Stimulated activated naive B cell treated with anti-CD40 and anti-IgM and Interleukin-4, amounts not matched to agents 10 μg/mL and 1 μg/mL and 100 μg/mL, for 72 hours (primary cell): ENCODE measurements at regions not wholly inside any gene's neighbourhood (a gene's known extent, or its start where the extent isn't known, plus 50 kb on each side); places are given as distances from the start of the nearest gene placed in this dataset.

Source experiments
- ATAC-seq, 2 donors: fragments of 150-1000 bp; cut with Tn5 transposase; replicated peaks; 2 replicates each; pipeline ENCODE4 v1.10.0; 2021; ENCODE audit warnings: moderate library complexity in 1 of 2
- DNase-seq: peaks from one replicate; pipeline ENCODE4 v3.0.0; 2021
- H3K27ac Mint-ChIP-seq: one replicate; pipeline ENCODE4 v1.8.0; 2022; ENCODE audit warnings: mild to moderate bottlenecking, mixed read lengths
- H3K27me3 Mint-ChIP-seq, 2 donors: one replicate each; pipeline ENCODE4 v1.8.0; 2022; ENCODE audit warnings: mixed read lengths in 2 of 2
- H3K36me3 Mint-ChIP-seq, 2 donors: one replicate each; pipeline ENCODE4 v1.8.0; 2022; ENCODE audit warnings: mixed read lengths in 2 of 2, mild to moderate bottlenecking in 1 of 2
- H3K4me1 Mint-ChIP-seq, 2 donors: one replicate each; pipeline ENCODE4 v1.8.0; 2022; ENCODE audit warnings: mixed read lengths in 2 of 2, mild to moderate bottlenecking in 1 of 2
- H3K4me3 Mint-ChIP-seq, 2 donors: one replicate each; pipeline ENCODE4 v1.8.0; 2022; ENCODE audit warnings: mild to moderate bottlenecking in 2 of 2, mixed read lengths in 2 of 2, moderate library complexity in 1 of 2
- H3K9me3 Mint-ChIP-seq, 2 donors: one replicate each; pipeline ENCODE4 v1.8.0; 2022; ENCODE audit warnings: mixed read lengths in 2 of 2, mild to moderate bottlenecking in 1 of 2

- Mint-ChIP-seq H3K9me3 (peaks cover 3 to 7% of the 10 kb centered on the region in 2 donors), H3K4me3 (no peak overlapping the region), H3K4me1 (no peaks in the 10 kb centered on the region), H3K27ac (no peak overlapping the region), H3K36me3 (no peaks in the 10 kb centered on the region), H3K27me3 (no peaks in the 10 kb centered on the region)
- no peak for ATAC-seq
- no peak for DNase-seq
Measured at GRCh38 chr4:177066746-177067145, 242.9 kb upstream of the NEIL3 start.

GRCh38 chr4:177070533-177071058 lies 239.1 kb upstream of the NEIL3 start:
- Mint-ChIP-seq H3K27ac (no peak overlapping the region), H3K4me1 (no peaks in the 10 kb centered on the region), H3K36me3 (no peaks in the 10 kb centered on the region), H3K9me3 (peaks cover 3 to 4% of the 10 kb centered on the region in 2 donors), H3K27me3 (no peaks in the 10 kb centered on the region), H3K4me3 (no peak overlapping the region)
- ATAC-seq, result no peak
- no peak for DNase-seq

GRCh38 chr4:177077095-177077971 lies 232.3 kb upstream of the NEIL3 start:
- Mint-ChIP-seq H3K4me1 (no peaks in the 10 kb centered on the region), H3K36me3 (no peaks in the 10 kb centered on the region), H3K9me3 (no peaks in the 10 kb centered on the region), H3K27ac (no peak overlapping the region), H3K27me3 (no peaks in the 10 kb centered on the region), H3K4me3 (no peak overlapping the region)
- DNase-seq (no peak), ATAC-seq (no peak)

GRCh38 chr4:177079327-177079726 lies 230.3 kb upstream of the NEIL3 start:
- ATAC-seq, result no peak
- no peak for DNase-seq
- Mint-ChIP-seq H3K4me3 (no peak overlapping the region), H3K4me1 (no peaks in the 10 kb centered on the region), H3K36me3 (no peaks in the 10 kb centered on the region), H3K27me3 (no peaks in the 10 kb centered on the region), H3K9me3 (no peaks in the 10 kb centered on the region), H3K27ac (no peak overlapping the region)

GRCh38 chr4:177080388-177080787 lies 229.3 kb upstream of the NEIL3 start:
- no peak for DNase-seq
- Mint-ChIP-seq H3K27ac (no peak overlapping the region), H3K4me3 (no peak overlapping the region), H3K27me3 (no peaks in the 10 kb centered on the region), H3K9me3 (no peaks in the 10 kb centered on the region), H3K36me3 (no peaks in the 10 kb centered on the region), H3K4me1 (no peaks in the 10 kb centered on the region)
- no peak for ATAC-seq

GRCh38 chr4:177087060-177087459 lies 222.6 kb upstream of the NEIL3 start:
- no peak for ATAC-seq
- H3K27me3 Mint-ChIP-seq, result no peaks in the 10 kb centered on the region

GRCh38 chr4:177087499-177087898 lies 222.2 kb upstream of the NEIL3 start:
- ATAC-seq, result no peak
- no peak for DNase-seq
- no peaks in the 10 kb centered on the region for H3K9me3 Mint-ChIP-seq
- H3K27me3 Mint-ChIP-seq, result no peaks in the 10 kb centered on the region
- no peak overlapping the region for H3K4me3 Mint-ChIP-seq
- H3K27ac Mint-ChIP-seq, result no peak overlapping the region
- H3K36me3 Mint-ChIP-seq, result no peaks in the 10 kb centered on the region
- H3K4me1 Mint-ChIP-seq, result no peaks in the 10 kb centered on the region

More at GRCh38 chr4:177087060-177087459, 222.6 kb upstream of the NEIL3 start:
- H3K4me3 Mint-ChIP-seq, result no peak overlapping the region
- no peak overlapping the region for H3K27ac Mint-ChIP-seq
- H3K4me1 Mint-ChIP-seq, result no peaks in the 10 kb centered on the region
- no peak for DNase-seq
- no peaks in the 10 kb centered on the region for H3K36me3 Mint-ChIP-seq
- no peaks in the 10 kb centered on the region for H3K9me3 Mint-ChIP-seq

GRCh38 chr4:177091515-177091914 lies 218.2 kb upstream of the NEIL3 start:
- DNase-seq (no peak), ATAC-seq (no peak)
- Mint-ChIP-seq H3K4me3 (no peak overlapping the region), H3K27me3 (no peaks in the 10 kb centered on the region), H3K36me3 (no peaks in the 10 kb centered on the region), H3K9me3 (no peaks in the 10 kb centered on the region), H3K4me1 (no peaks in the 10 kb centered on the region), H3K27ac (no peak overlapping the region)

GRCh38 chr4:177092807-177093206 lies 216.9 kb upstream of the NEIL3 start:
- Mint-ChIP-seq H3K4me1 (no peaks in the 10 kb centered on the region), H3K27me3 (no peaks in the 10 kb centered on the region), H3K9me3 (no peaks in the 10 kb centered on the region), H3K36me3 (no peaks in the 10 kb centered on the region), H3K4me3 (no peak overlapping the region), H3K27ac (no peak overlapping the region)
- DNase-seq (no peak), ATAC-seq (no peak)

GRCh38 chr4:177093964-177094363 lies 215.7 kb upstream of the NEIL3 start:
- Mint-ChIP-seq H3K27ac (no peak overlapping the region), H3K4me1 (no peaks in the 10 kb centered on the region), H3K36me3 (no peaks in the 10 kb centered on the region), H3K9me3 (no peaks in the 10 kb centered on the region), H3K27me3 (no peaks in the 10 kb centered on the region), H3K4me3 (no peak overlapping the region)
- DNase-seq (no peak), ATAC-seq (no peak)

GRCh38 chr4:177097291-177097690 lies 212.4 kb upstream of the NEIL3 start:
- no peaks in the 10 kb centered on the region for H3K4me1 Mint-ChIP-seq
- no peak overlapping the region for H3K4me3 Mint-ChIP-seq
- DNase-seq (no peak), ATAC-seq (no peak)
- no peaks in the 10 kb centered on the region for H3K27me3 Mint-ChIP-seq
- H3K9me3 Mint-ChIP-seq, result no peaks in the 10 kb centered on the region
- no peaks in the 10 kb centered on the region for H3K36me3 Mint-ChIP-seq
- H3K27ac Mint-ChIP-seq, result no peak overlapping the region

GRCh38 chr4:177099211-177099610 lies 210.5 kb upstream of the NEIL3 start:
- ATAC-seq, result no peak
- no peak overlapping the region for H3K4me3 Mint-ChIP-seq

GRCh38 chr4:177100307-177100706 lies 209.4 kb upstream of the NEIL3 start:
- Mint-ChIP-seq H3K4me3 (no peak overlapping the region), H3K4me1 (no peaks in the 10 kb centered on the region), H3K27me3 (no peaks in the 10 kb centered on the region), H3K9me3 (no peaks in the 10 kb centered on the region), H3K27ac (no peak overlapping the region), H3K36me3 (no peaks in the 10 kb centered on the region)
- no peak for DNase-seq
- ATAC-seq, result no peak

More at GRCh38 chr4:177099211-177099610, 210.5 kb upstream of the NEIL3 start:
- Mint-ChIP-seq H3K36me3 (no peaks in the 10 kb centered on the region), H3K27ac (no peak overlapping the region), H3K4me1 (no peaks in the 10 kb centered on the region), H3K9me3 (no peaks in the 10 kb centered on the region), H3K27me3 (no peaks in the 10 kb centered on the region)
- no peak for DNase-seq

GRCh38 chr4:177103619-177104018 lies 206.1 kb upstream of the NEIL3 start:
- H3K4me3 Mint-ChIP-seq, result no peak overlapping the region
- no peak overlapping the region for H3K27ac Mint-ChIP-seq
- H3K4me1 Mint-ChIP-seq, result no peaks in the 10 kb centered on the region
- no peaks in the 10 kb centered on the region for H3K27me3 Mint-ChIP-seq
- H3K36me3 Mint-ChIP-seq, result no peaks in the 10 kb centered on the region
- no peaks in the 10 kb centered on the region for H3K9me3 Mint-ChIP-seq
- DNase-seq (no peak), ATAC-seq (no peak)

- Mint-ChIP-seq H3K9me3 (peaks cover 0 to 2% of the 10 kb centered on the region in 2 donors), H3K36me3 (no peaks in the 10 kb centered on the region), H3K27ac (no peak overlapping the region), H3K4me3 (no peak overlapping the region), H3K27me3 (no peaks in the 10 kb centered on the region), H3K4me1 (no peaks in the 10 kb centered on the region)
- no peak for DNase-seq
- no peak for ATAC-seq
Measured at GRCh38 chr4:177105536-177105935, 204.1 kb upstream of the NEIL3 start.
